HEK293T (cell line): ENCODE measurements at regions not wholly inside any gene's neighbourhood (a gene's known extent, or its start where the extent isn't known, plus 50 kb on each side); places are given as distances from the start of the nearest gene placed in this dataset.

Source experiments
- CTCF ChIA-PET: fragments of 350-600 bp; formaldehyde crosslinking; extraction: SDS; loops from one replicate; lab custom pipeline; 2021; ENCODE audit warnings: antibody characterized with exemption, inconsistent platforms; lab: Yijun Ruan, JAX
- POLR2A ChIA-PET: fragments of 350-600 bp; formaldehyde crosslinking; extraction: SDS; loops from one replicate; lab custom pipeline; 2020; ENCODE audit warnings: antibody characterized with exemption, inconsistent platforms; lab: Yijun Ruan, JAX
- DNase-seq: peaks from one replicate; pipeline ENCODE4 v3.0.0; 2012; ENCODE audit warnings: mixed read lengths; ENCODE audit errors: extremely low spot score
- ARNT ChIP-seq: fragments of 450-650 bp; IDR thresholded peaks from 2 replicates; pipeline ENCODE4 v1.6.1; 2017; ENCODE audit warnings: mild to moderate bottlenecking
- BHLHE40 ChIP-seq: fragments of 450-650 bp; IDR thresholded peaks from 2 replicates; pipeline ENCODE4 v1.6.1; 2016; ENCODE audit warnings: mild to moderate bottlenecking, moderate library complexity, borderline replicate concordance
- CTBP1 ChIP-seq: fragments of 450-650 bp; IDR thresholded peaks from 2 replicates; pipeline ENCODE4 v1.6.1; 2016; ENCODE audit warnings: borderline replicate concordance
- ELF4 ChIP-seq: fragments of 450-650 bp; IDR thresholded peaks from 2 replicates; pipeline ENCODE4 v1.6.1; 2017; ENCODE audit warnings: antibody characterized with exemption
- FOXA1 ChIP-seq: fragments of 450-650 bp; IDR thresholded peaks from 2 replicates; pipeline ENCODE4 v1.6.1; 2016; ENCODE audit warnings: mild to moderate bottlenecking
- FOXK2 ChIP-seq: fragments of 450-650 bp; IDR thresholded peaks from 2 replicates; pipeline ENCODE4 v1.6.1; 2016; ENCODE audit warnings: mild to moderate bottlenecking
- FOXM1 ChIP-seq: fragments of 450-650 bp; IDR thresholded peaks from 2 replicates; pipeline ENCODE4 v1.6.1; 2017; ENCODE audit warnings: mild to moderate bottlenecking, borderline replicate concordance
- HDGF ChIP-seq: fragments of 450-650 bp; IDR thresholded peaks from 2 replicates; pipeline ENCODE4 v1.6.1; 2017; ENCODE audit warnings: antibody characterized with exemption, borderline replicate concordance
- L3MBTL2 ChIP-seq: fragments of 450-650 bp; conservative IDR thresholded peaks from 2 replicates; pipeline ENCODE4 v1.6.1; 2016; ENCODE audit warnings: mild to moderate bottlenecking
- LEF1 ChIP-seq: fragments of 450-650 bp; IDR thresholded peaks from 2 replicates; pipeline ENCODE4 v1.6.1; 2017; ENCODE audit warnings: mild to moderate bottlenecking, borderline replicate concordance
- NFRKB ChIP-seq: fragments of 450-650 bp; IDR thresholded peaks from 2 replicates; pipeline ENCODE4 v1.6.1; 2016; ENCODE audit warnings: mild to moderate bottlenecking, moderate library complexity
- SP1 ChIP-seq: fragments of 450-650 bp; IDR thresholded peaks from 2 replicates; pipeline ENCODE4 v1.6.1; 2017
- SUZ12 ChIP-seq: fragments of 450-650 bp; IDR thresholded peaks from 2 replicates; pipeline ENCODE4 v1.6.1; 2016; ENCODE audit warnings: mild to moderate bottlenecking
- TARDBP ChIP-seq: fragments of 450-650 bp; IDR thresholded peaks from 2 replicates; pipeline ENCODE4 v1.6.1; 2016
- ZNF384 ChIP-seq: fragments of 450-650 bp; IDR thresholded peaks from 2 replicates; pipeline ENCODE4 v1.6.1; 2016
- TF ChIP-seq, protein P1 (sequence below): fragments of 450-650 bp; IDR thresholded peaks from 2 replicates; pipeline ENCODE4 v1.6.1; 2016

DNA sequence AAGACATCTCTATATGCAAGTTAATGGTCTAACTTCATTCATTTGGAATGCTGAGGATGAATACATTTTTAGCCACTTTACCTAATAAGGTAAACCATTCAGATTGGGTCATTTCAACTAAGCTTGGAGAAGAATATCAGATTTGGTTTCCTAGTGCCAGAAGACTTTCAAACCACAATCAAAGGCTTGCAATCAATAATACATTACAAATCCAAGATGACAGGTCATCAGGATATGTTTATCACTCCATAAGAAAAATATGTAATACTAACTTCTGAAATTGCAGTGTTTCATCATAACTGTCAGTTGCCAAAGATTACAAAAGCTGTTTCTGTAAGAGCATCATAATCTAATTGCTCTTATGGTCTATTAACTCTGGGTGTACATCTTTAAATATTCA lies 654.0 kb downstream of the COL12A1 start:
- TF ChIP-seq FOXA1 (no peak), SP1 (no peak), L3MBTL2 (no peak), ZNF384 (no peak), BHLHE40 (no peak), TARDBP (no peak), CTBP1 (no peak), HDGF (no peak), LEF1 (no peak), ARNT (no peak), FOXM1 (no peak), SUZ12 (no peak)
- TF ChIP-seq, protein P1, sequence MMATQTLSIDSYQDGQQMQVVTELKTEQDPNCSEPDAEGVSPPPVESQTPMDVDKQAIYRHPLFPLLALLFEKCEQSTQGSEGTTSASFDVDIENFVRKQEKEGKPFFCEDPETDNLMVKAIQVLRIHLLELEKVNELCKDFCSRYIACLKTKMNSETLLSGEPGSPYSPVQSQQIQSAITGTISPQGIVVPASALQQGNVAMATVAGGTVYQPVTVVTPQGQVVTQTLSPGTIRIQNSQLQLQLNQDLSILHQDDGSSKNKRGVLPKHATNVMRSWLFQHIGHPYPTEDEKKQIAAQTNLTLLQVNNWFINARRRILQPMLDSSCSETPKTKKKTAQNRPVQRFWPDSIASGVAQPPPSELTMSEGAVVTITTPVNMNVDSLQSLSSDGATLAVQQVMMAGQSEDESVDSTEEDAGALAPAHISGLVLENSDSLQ = no peak
- ChIA-PET POLR2A (no interaction called here), CTCF (no interaction called here)
- DNase-seq = no peak

DNA sequence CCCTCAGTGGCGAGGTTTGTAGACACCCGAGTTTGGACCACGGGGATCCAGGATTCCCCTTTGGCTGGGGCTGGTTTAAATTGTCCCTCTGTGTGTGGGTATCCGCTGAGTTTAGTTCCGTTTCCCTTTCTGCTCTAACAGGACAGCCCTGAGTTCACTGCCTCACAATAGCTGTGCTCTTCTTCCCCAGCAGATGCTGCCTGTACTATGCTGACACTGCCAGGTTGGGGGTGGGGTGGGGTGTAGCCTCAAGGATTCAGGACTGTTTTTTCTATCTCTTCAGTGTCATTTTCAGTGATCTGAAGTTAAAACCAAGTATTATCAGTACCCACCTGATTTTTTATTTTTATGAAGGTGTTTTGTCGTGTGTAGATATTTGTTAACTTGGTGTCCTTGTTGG lies 655.0 kb downstream of the COL12A1 start:
- ChIA-PET CTCF (no interaction called here), POLR2A (no interaction called here)
- TF ChIP-seq FOXK2 (no peak), ARNT (no peak), LEF1 (no peak), SUZ12 (no peak)
- DNase-seq = no peak

DNA sequence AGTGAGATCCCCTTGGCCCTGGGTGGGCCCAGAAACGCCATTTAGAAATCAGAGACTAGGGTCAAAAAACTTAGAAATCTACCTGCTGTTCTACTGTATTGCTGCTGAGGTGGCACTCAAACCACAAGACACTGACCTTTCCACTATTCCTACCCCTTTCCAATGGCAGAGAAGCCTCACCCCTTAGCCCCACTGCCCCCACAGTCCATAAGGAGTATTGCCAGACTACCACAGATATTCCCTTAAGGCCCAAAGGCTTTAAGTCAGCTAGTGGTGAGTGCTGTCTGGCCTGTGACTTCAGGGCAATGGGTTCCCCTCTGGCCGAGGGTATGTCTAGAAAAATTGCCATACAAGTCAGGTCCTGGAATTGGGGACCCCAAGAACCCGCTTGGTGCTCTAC lies 656.1 kb downstream of the COL12A1 start:
- DNase-seq = peak; percentile 5
- POLR2A ChIA-PET = no interaction called here
- CTCF ChIA-PET = no interaction called here
- no peak for TF ChIP-seq ELF4
- TF ChIP-seq FOXA1 = no peak
- no peak for TF ChIP-seq FOXK2

DNA sequence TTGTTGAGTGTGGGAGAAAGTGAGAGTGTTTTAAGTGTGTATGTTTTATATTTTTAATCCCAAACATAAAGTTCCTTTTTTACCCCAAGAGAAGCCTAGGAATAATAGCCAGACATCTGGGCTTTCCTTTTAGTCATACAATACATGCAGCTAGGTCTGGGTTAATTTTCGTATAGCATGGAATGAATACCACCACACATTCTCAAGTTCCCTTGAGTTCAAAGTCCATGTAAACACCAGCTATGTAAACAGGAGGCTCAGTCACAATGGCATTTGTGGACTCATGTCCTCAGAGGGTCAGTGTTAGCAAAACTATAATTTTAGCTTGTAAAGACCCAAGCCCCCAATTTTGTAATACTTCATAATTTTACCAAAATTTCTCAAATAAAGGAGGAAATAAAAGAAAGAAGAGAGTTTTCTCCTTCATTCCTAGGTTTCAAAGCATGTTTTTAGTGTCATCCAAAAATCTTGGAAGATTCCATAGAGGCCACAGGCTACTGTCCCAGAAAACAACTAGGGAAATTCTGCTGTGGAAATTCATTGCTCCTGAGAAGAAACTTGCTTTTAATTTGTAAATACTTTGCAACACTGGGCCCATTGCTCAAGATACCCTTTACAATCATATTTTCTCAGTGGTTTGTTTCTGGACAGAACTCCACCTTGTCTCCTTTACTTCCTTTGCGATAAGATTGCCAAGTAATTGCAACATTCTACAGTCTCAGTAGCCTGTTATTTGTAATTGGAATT lies 671.2 kb downstream of the COL12A1 start:
- POLR2A ChIA-PET = no interaction called here
- DNase-seq = no peak
- CTCF ChIA-PET = no interaction called here
- TF ChIP-seq TARDBP (no peak), ZNF384 (no peak), SUZ12 (no peak), HDGF (no peak), FOXM1 (no peak), ARNT (no peak), L3MBTL2 (no peak), NFRKB (no peak), ELF4 (no peak), FOXK2 (no peak), LEF1 (no peak), BHLHE40 (no peak), SP1 (no peak), FOXA1 (no peak), CTBP1 (no peak)
- TF ChIP-seq, protein P1 = no peak

DNA sequence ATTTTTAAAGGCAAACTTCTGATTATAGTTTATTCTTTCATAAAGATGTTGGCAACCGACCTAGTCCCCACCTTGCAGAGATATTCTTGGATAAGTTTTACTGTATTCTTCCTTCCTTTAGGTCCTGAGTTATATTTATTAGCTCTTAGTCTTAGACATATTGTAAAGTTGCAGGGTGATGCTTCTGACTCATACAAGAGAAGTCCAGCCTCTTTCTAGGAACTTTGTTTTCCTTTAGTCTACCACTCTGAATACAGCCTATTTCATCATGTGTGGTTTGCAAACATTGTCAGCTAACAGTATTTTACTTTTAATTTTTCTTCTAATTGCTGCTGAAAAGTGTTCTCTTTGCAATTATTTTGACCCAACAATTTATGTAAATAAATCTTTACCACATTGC lies 686.7 kb downstream of the COL12A1 start:
- no peak for DNase-seq
- ChIA-PET POLR2A (no interaction called here), CTCF (no interaction called here)
- TF ChIP-seq LEF1 = no peak
- no peak for TF ChIP-seq BHLHE40
- TF ChIP-seq FOXM1 = no peak
- TF ChIP-seq L3MBTL2 = no peak

DNA sequence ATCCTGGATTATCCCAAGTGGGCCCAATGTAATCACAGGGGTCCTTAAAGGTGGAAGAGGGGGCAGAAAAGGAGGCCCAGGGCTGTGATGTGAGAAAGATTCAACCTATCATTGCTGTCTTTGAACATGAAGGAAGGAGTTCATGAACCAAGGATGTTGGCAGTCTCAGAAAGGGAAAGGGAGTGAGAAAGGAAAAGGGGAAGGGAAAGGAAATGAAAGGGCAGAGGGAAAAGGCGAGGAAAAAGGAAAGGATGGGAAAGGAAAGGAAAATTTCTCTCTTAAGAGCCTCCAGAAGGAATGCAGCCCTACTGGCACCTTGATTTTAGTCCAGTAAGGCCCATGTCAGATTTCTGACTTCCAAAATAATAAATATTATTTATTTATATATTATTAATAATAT lies 687.8 kb downstream of the COL12A1 start:
- ChIA-PET CTCF (no interaction called here), POLR2A (no interaction called here)
- TF ChIP-seq CTBP1 (no peak), BHLHE40 (no peak), TARDBP (no peak), NFRKB (no peak), LEF1 (no peak), FOXA1 (no peak), HDGF (no peak), FOXM1 (no peak), L3MBTL2 (no peak), ZNF384 (no peak), SP1 (no peak), ELF4 (no peak), ARNT (no peak), SUZ12 (no peak), FOXK2 (no peak)
- TF ChIP-seq, protein P1 = no peak
- DNase-seq = no peak
